ENCODE measurements at regions not wholly inside any gene's neighbourhood (a gene's known extent, or its start where the extent isn't known, plus 50 kb on each side); places are given as distances from the start of the nearest gene placed in this dataset.
A peak's percentile ranks its signal among the peaks of the same experiment; 100 is the strongest.

GRCh38 chr2:9681427-9681817 lies 50.6 kb upstream of the YWHAQ start:
- no peak for DNase-seq (ENCODE audit: low read depth)

GRCh38 chr2:9685637-9686036 lies 54.8 kb upstream of the YWHAQ start:
- DNase-seq (ENCODE audit: low read depth): no peak

GRCh38 chr2:9686061-9686460 lies 55.3 kb upstream of the YWHAQ start:
- DNase-seq (ENCODE audit: low read depth): no peak

- DNase-seq (ENCODE audit: low read depth): no peak
These were observed 59.5 kb upstream of the YWHAQ start for GRCh38 chr2:9690252-9690651.

GRCh38 chr2:9690716-9691498 lies 60.1 kb upstream of the YWHAQ start:
- DNase-seq (ENCODE audit: low read depth): no peak

- peak; percentile 89 for DNase-seq (ENCODE audit: low read depth)
These were observed 61.8 kb upstream of the YWHAQ start for GRCh38 chr2:9692456-9693195.

- peak; percentile 98 for DNase-seq (ENCODE audit: low read depth)
These were observed 62.3 kb upstream of the YWHAQ start for GRCh38 chr2:9693196-9693491.

- no peak for DNase-seq (ENCODE audit: low read depth)
These were observed 62.8 kb upstream of the YWHAQ start for GRCh38 chr2:9693646-9694045.

GRCh38 chr2:9694661-9695234 lies 64.0 kb upstream of the YWHAQ start:
- DNase-seq (ENCODE audit: low read depth): no peak

- no peak for DNase-seq (ENCODE audit: low read depth)
These were observed 65.1 kb upstream of the YWHAQ start for GRCh38 chr2:9695941-9696340.

- no peak for DNase-seq (ENCODE audit: low read depth)
These were observed 65.9 kb upstream of the YWHAQ start for GRCh38 chr2:9696731-9697130.

- no peak for DNase-seq (ENCODE audit: low read depth)
These were observed 67.1 kb upstream of the YWHAQ start for GRCh38 chr2:9697909-9698308.

GRCh38 chr2:9699139-9700108 lies 68.6 kb upstream of the YWHAQ start:
- DNase-seq (ENCODE audit: low read depth): peak; percentile 90

GRCh38 chr2:9700109-9700495 lies 69.3 kb upstream of the YWHAQ start:
- no peak for DNase-seq (ENCODE audit: low read depth)

GRCh38 chr2:9702604-9703084 lies 71.8 kb upstream of the YWHAQ start:
- DNase-seq (ENCODE audit: low read depth): no peak

- DNase-seq (ENCODE audit: low read depth): peak; percentile 100
These were observed 72.4 kb upstream of the YWHAQ start for GRCh38 chr2:9703085-9703678.

- DNase-seq (ENCODE audit: low read depth): peak; percentile 96
These were observed 73.0 kb upstream of the YWHAQ start for GRCh38 chr2:9703701-9704221.

GRCh38 chr2:9704600-9704999 lies 73.8 kb upstream of the YWHAQ start:
- DNase-seq (ENCODE audit: low read depth): no peak

- no peak for DNase-seq (ENCODE audit: low read depth)
These were observed 74.4 kb upstream of the YWHAQ start for GRCh38 chr2:9705196-9705595.

GRCh38 chr2:9707008-9707407 lies 76.2 kb upstream of the YWHAQ start:
- no peak for DNase-seq (ENCODE audit: low read depth)

GRCh38 chr2:9707611-9708160 lies 76.9 kb upstream of the YWHAQ start:
- no peak for DNase-seq (ENCODE audit: low read depth)
